ENCODE measurements at regions not wholly inside any gene's neighbourhood (a gene's known extent, or its start where the extent isn't known, plus 50 kb on each side); places are given as distances from the start of the nearest gene placed in this dataset.

- Histone ChIP-seq H3K27ac (no peak overlapping the region), H3K9me3 (no peaks in the 10 kb centered on the region), H3K4me3 (no peak overlapping the region), H3K27me3 (no peaks in the 10 kb centered on the region), H3K36me3 (no peaks in the 10 kb centered on the region), H3K4me1 (no peaks in the 10 kb centered on the region)
- intact Hi-C loops (cut with DNase I; ENCODE audit: low total_unique reads), result no loop called here
- TF ChIP-seq EP300 (IDR thresholded peaks at IDR 0.05) (no peak), POLR2A (IDR thresholded peaks at IDR 0.05) (no peak), CTCF (IDR thresholded peaks at IDR 0.05) (no peak), POLR2AphosphoS5 (IDR thresholded peaks at IDR 0.05) (no peak)
- 40 to 50% (median 45%) methylated on average over 5 of the region's 5 CpGs for WGBS, 5 donors
- DNase-seq, result peak in 1 of 2 donors; percentile 66
Observed at GRCh38 chr18:45416168-45416567, 199.1 kb upstream of the SLC14A2 start.

GRCh38 chr18:45417392-45417791 is 197.9 kb upstream of the SLC14A2 start:
- 49 to 62% (median 54%) methylated on average over 3 of the region's 3 CpGs for WGBS, 5 donors
- intact Hi-C loops (cut with DNase I; ENCODE audit: low total_unique reads), result no loop called here
- H3K36me3 ChIP-seq, result no peaks in the 10 kb centered on the region

GRCh38 chr18:45423659-45424058 is 191.6 kb upstream of the SLC14A2 start:
- intact Hi-C loops (cut with DNase I; ENCODE audit: low total_unique reads), result no loop called here
- TF ChIP-seq POLR2AphosphoS5 (IDR thresholded peaks at IDR 0.05) (no peak), CTCF (IDR thresholded peaks at IDR 0.05) (no peak)
- Histone ChIP-seq H3K36me3 (no peaks in the 10 kb centered on the region), H3K4me1 (no peaks in the 10 kb centered on the region), H3K4me3 (no peak overlapping the region), H3K27me3 (no peaks in the 10 kb centered on the region), H3K27ac (no peak overlapping the region), H3K9me3 (no peaks in the 10 kb centered on the region)
- DNase-seq, result no peak

More at GRCh38 chr18:45417392-45417791, 197.9 kb upstream of the SLC14A2 start:
- Histone ChIP-seq H3K27me3 (no peaks in the 10 kb centered on the region), H3K4me1 (no peaks in the 10 kb centered on the region), H3K4me3 (no peak overlapping the region), H3K9me3 (no peaks in the 10 kb centered on the region), H3K27ac (no peak overlapping the region)
- no peak for DNase-seq
- TF ChIP-seq POLR2A (IDR thresholded peaks at IDR 0.05), result no peak
- no peak for TF ChIP-seq CTCF (IDR thresholded peaks at IDR 0.05)
- TF ChIP-seq POLR2AphosphoS5 (IDR thresholded peaks at IDR 0.05), result no peak
- TF ChIP-seq EP300 (IDR thresholded peaks at IDR 0.05), result no peak

- no peaks in the 10 kb centered on the region for H3K4me1 ChIP-seq
- no peaks in the 10 kb centered on the region for H3K9me3 ChIP-seq
- H3K27me3 ChIP-seq, result no peaks in the 10 kb centered on the region
- no peak overlapping the region for H3K4me3 ChIP-seq
- TF ChIP-seq POLR2AphosphoS5 (IDR thresholded peaks at IDR 0.05) (no peak), CTCF (IDR thresholded peaks at IDR 0.05) (no peak), EP300 (IDR thresholded peaks at IDR 0.05) (no peak), POLR2A (IDR thresholded peaks at IDR 0.05) (no peak)
- intact Hi-C loops (cut with DNase I; ENCODE audit: low total_unique reads), result no loop called here
- no peak for DNase-seq
- H3K36me3 ChIP-seq, result no peaks in the 10 kb centered on the region
- no peak overlapping the region for H3K27ac ChIP-seq
Observed at GRCh38 chr18:45430041-45430440, 185.2 kb upstream of the SLC14A2 start.

- intact Hi-C loops (cut with DNase I; ENCODE audit: low total_unique reads), result no loop called here
- H3K27me3 ChIP-seq, result no peaks in the 10 kb centered on the region
- no peaks in the 10 kb centered on the region for H3K36me3 ChIP-seq
- DNase-seq, result no peak
- H3K27ac ChIP-seq, result no peak overlapping the region
- WGBS, 5 donors, result 57 to 77% (median 67%) methylated on average over 3 of the region's 3 CpGs
- peaks cover 0 to 6% (median 2%) of the 10 kb centered on the region in 4 donors for H3K4me1 ChIP-seq
- no peak for TF ChIP-seq POLR2AphosphoS5 (IDR thresholded peaks at IDR 0.05)
- TF ChIP-seq CTCF (IDR thresholded peaks at IDR 0.05), result no peak
- TF ChIP-seq EP300 (IDR thresholded peaks at IDR 0.05), result no peak
- no peak for TF ChIP-seq POLR2A (IDR thresholded peaks at IDR 0.05)
- H3K9me3 ChIP-seq, result no peaks in the 10 kb centered on the region
- no peak overlapping the region for H3K4me3 ChIP-seq
Observed at GRCh38 chr18:45435810-45436209, 179.5 kb upstream of the SLC14A2 start.

Data from stomach (tissue), 8 donors.